ENCODE measurements at regions not wholly inside any gene's neighbourhood (a gene's known extent, or its start where the extent isn't known, plus 50 kb on each side); places are given as distances from the start of the nearest gene placed in this dataset.

- Mint-ChIP-seq H3K27me3 (ENCODE audit: low read depth) (peaks cover 5% of the 10 kb centered on the region), H3K36me3 (ENCODE audit: low read depth) (peaks cover 2% of the 10 kb centered on the region), H3K4me3 (ENCODE audit: unreplicated experiment) (no peak overlapping the region), H3K27ac (ENCODE audit: unreplicated experiment) (no peak overlapping the region), H3K4me1 (ENCODE audit: low read depth) (no peaks in the 10 kb centered on the region), H3K9me3 (ENCODE audit: low read depth) (peaks cover 10% of the 10 kb centered on the region)
- DNase-seq (ENCODE audit: low spot score): no peak
- TF ChIP-seq, protein P1, sequence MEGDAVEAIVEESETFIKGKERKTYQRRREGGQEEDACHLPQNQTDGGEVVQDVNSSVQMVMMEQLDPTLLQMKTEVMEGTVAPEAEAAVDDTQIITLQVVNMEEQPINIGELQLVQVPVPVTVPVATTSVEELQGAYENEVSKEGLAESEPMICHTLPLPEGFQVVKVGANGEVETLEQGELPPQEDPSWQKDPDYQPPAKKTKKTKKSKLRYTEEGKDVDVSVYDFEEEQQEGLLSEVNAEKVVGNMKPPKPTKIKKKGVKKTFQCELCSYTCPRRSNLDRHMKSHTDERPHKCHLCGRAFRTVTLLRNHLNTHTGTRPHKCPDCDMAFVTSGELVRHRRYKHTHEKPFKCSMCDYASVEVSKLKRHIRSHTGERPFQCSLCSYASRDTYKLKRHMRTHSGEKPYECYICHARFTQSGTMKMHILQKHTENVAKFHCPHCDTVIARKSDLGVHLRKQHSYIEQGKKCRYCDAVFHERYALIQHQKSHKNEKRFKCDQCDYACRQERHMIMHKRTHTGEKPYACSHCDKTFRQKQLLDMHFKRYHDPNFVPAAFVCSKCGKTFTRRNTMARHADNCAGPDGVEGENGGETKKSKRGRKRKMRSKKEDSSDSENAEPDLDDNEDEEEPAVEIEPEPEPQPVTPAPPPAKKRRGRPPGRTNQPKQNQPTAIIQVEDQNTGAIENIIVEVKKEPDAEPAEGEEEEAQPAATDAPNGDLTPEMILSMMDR (IDR thresholded peaks at IDR 0.05): no peak
These were observed 424.3 kb upstream of the ARID1B start for GRCh38 chr6:156352861-156353260.

GRCh38 chr6:156351346-156351966, 425.7 kb upstream of the ARID1B start:
- Mint-ChIP-seq H3K27ac (ENCODE audit: unreplicated experiment) (no peak overlapping the region), H3K27me3 (ENCODE audit: low read depth) (peaks cover 3% of the 10 kb centered on the region)

GRCh38 chr6:156350337-156350736, 426.8 kb upstream of the ARID1B start:
- no peak for DNase-seq (ENCODE audit: low spot score)
- TF ChIP-seq, protein P1 (IDR thresholded peaks at IDR 0.05): no peak
- H3K4me1 Mint-ChIP-seq (ENCODE audit: low read depth): no peaks in the 10 kb centered on the region
- no peak overlapping the region for H3K27ac Mint-ChIP-seq (ENCODE audit: unreplicated experiment)
- H3K4me3 Mint-ChIP-seq (ENCODE audit: unreplicated experiment): no peak overlapping the region
- H3K27me3 Mint-ChIP-seq (ENCODE audit: low read depth): peaks cover 7% of the 10 kb centered on the region
- H3K9me3 Mint-ChIP-seq (ENCODE audit: low read depth): no peaks in the 10 kb centered on the region
- no peaks in the 10 kb centered on the region for H3K36me3 Mint-ChIP-seq (ENCODE audit: low read depth)

More at GRCh38 chr6:156351346-156351966, 425.7 kb upstream of the ARID1B start:
- Mint-ChIP-seq H3K4me1 (ENCODE audit: low read depth) (no peaks in the 10 kb centered on the region), H3K36me3 (ENCODE audit: low read depth) (no peaks in the 10 kb centered on the region), H3K4me3 (ENCODE audit: unreplicated experiment) (no peak overlapping the region), H3K9me3 (ENCODE audit: low read depth) (peaks cover 4% of the 10 kb centered on the region)
- TF ChIP-seq, protein P1 (IDR thresholded peaks at IDR 0.05): no peak
- DNase-seq (ENCODE audit: low spot score): no peak

- Mint-ChIP-seq H3K27me3 (ENCODE audit: low read depth) (peaks cover 11% of the 10 kb centered on the region), H3K4me3 (ENCODE audit: unreplicated experiment) (no peak overlapping the region), H3K27ac (ENCODE audit: unreplicated experiment) (no peak overlapping the region), H3K36me3 (ENCODE audit: low read depth) (no peaks in the 10 kb centered on the region), H3K9me3 (ENCODE audit: low read depth) (no peaks in the 10 kb centered on the region), H3K4me1 (ENCODE audit: low read depth) (no peaks in the 10 kb centered on the region)
- no peak for DNase-seq (ENCODE audit: low spot score)
- TF ChIP-seq, protein P1 (IDR thresholded peaks at IDR 0.05): no peak
These were observed 428.3 kb upstream of the ARID1B start for GRCh38 chr6:156348849-156349248.

DNA sequence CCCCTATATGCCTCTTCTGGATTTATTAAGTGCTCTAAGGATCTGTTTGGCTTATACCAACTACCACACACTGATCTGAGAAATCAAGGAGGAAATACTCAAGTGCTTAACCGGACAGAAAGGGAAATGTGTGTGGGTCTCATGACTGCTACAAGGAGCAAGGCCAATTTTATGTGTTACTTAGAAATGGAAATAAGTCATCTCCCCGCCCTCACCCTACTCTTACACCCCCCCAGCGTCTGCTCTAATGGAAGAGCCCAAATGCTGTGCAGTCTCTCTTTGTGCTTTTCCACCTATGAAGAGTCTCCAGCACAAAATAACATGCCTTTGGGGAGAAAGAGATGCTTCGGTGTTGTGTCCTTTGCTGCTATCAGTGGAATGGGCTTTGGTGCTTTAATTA, 428.8 kb upstream of the ARID1B start:
- no peak for DNase-seq (ENCODE audit: low spot score)
- H3K4me3 Mint-ChIP-seq (ENCODE audit: unreplicated experiment): no peak overlapping the region
- peaks cover 15% of the 10 kb centered on the region for H3K27me3 Mint-ChIP-seq (ENCODE audit: low read depth)
- H3K4me1 Mint-ChIP-seq (ENCODE audit: low read depth): no peaks in the 10 kb centered on the region
- H3K27ac Mint-ChIP-seq (ENCODE audit: unreplicated experiment): no peak overlapping the region
- H3K9me3 Mint-ChIP-seq (ENCODE audit: low read depth): no peaks in the 10 kb centered on the region
- TF ChIP-seq, protein P1 (IDR thresholded peaks at IDR 0.05): no peak
- no peaks in the 10 kb centered on the region for H3K36me3 Mint-ChIP-seq (ENCODE audit: low read depth)
